Stimulated activated CD4-positive, alpha-beta T cell treated with anti-CD3 and anti-CD28 coated beads, Interleukin-1b, Interleukin-23, amount 100 ng/mL, for 1 hour (primary cell): ENCODE measurements at regions not wholly inside any gene's neighbourhood (a gene's known extent, or its start where the extent isn't known, plus 50 kb on each side); places are given as distances from the start of the nearest gene placed in this dataset.

Experiments
- DNase-seq, 2 donors: peaks; one replicate each; pipeline ENCODE4 v3.0.0-alpha.2; 2020; ENCODE audit warnings: low read depth in 2 of 2

DNA sequence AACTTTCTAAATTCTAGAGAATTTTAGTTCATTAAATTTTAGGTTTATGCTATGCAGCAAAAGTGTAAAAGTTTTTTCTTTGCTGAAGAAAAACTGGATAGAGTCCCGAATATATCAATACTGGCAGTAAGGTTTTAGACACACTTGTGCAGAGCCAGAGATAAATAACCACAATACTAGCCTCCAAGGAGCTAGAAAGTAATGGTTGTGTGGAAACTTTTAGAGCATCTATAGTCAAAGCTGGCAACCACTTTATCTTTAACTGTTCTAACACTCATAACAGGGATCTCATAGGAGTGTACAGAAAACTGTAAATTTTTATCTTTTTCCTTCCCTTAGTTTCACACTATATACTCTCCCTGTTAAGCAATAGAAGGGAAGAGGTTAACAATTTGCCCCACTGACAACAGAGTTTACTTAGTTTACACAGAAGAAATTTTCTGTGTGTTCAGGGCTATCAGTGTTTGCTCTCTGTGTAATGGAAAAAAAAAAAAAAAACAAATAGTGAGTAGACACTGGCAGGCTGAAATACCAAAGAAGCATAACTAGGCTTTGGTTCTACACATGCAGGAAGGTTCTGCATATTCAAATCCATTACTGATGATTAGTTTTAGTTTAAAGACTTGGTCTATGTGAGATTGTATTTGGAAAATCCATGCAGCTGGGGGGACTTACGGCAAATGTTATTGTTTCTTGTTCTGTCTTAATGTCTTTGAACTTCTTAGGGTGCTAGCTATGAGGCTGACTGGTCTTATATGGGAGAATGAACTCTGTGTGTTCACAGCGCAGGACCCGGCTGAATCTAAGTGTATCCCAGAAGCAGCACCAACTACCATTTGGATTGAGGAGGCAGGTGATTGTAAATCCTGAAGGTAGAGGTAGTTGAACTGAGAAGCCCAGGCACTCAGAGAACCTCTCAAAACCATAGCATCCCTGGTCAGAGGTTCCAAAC is 187.6 kb downstream of the PCSK1 start:
- DNase-seq, result no peak

DNA sequence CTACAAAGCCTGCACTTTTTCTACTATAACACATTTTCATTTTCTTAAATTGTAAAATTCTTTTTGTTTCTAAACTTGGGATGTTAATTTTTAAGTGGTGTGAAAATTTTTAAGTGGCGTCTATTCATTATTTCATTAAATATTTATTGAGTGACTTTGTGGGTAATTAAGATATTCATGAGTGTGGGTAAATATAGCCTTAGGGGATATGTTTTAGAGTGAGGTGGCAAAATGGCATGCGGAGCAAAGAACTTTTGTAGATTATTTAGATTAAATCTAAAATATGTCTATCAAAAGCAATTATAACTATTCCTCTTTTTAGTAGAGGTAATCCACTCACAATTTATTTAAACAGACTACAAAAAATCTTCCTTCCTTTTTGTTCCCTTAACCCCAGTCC is 188.4 kb downstream of the PCSK1 start:
- DNase-seq, result no peak

DNA sequence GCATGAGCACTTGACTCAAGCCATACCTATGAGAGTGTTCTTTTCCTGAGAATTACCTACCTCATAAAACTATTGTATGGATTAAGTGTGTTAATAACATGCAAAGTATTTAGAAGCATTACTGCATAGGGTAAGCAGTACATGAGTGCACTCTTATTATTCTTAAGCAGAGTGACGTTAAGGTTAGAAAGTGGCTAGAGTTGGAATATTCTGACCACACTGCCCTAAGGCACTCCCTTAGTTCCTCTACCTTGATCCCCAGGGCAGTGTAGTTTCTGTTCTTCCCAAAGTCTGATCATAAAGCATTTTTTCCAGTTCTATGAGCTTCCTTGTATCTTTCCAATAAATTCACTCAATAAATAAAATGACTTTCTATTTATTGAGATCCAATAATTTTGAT is 189.2 kb downstream of the PCSK1 start:
- no peak for DNase-seq

DNA sequence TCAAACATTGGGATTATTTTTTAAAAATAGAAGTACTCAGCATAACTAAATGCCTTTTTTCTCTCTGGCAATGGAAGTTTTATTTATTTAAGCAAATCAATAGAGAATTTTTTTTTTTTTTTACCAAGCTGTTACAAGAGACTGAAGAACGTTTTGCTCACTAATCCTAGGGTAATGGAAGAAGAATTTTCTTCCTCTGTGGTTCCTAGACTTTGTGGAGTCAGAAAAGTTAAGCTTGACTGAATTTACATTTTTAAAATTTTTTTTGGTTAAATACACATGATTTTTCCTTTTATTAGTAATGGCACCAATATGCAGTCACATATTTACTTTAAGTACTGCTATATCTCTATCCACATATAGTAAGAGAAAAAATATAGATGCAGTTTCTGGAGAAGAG is 189.8 kb downstream of the PCSK1 start:
- DNase-seq, result no peak

DNA sequence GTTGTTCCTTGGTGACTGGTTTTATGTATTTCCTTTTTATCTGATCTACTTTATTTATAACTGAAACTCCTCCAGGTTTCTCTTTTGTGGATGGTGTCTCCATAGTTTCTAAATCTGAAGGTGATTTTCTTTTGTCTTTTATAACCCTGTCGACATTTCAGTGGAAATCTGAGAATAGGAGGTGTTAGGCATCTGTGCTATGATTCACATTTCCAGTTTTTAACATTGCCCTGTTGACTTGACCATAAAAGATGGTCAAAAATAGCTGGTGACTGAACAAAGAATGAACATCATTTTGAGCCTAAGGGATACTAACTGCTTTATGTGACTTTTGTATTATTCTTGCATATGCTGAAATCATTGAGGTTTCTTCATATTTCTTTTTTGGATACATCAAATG is 190.5 kb downstream of the PCSK1 start:
- no peak for DNase-seq

DNA sequence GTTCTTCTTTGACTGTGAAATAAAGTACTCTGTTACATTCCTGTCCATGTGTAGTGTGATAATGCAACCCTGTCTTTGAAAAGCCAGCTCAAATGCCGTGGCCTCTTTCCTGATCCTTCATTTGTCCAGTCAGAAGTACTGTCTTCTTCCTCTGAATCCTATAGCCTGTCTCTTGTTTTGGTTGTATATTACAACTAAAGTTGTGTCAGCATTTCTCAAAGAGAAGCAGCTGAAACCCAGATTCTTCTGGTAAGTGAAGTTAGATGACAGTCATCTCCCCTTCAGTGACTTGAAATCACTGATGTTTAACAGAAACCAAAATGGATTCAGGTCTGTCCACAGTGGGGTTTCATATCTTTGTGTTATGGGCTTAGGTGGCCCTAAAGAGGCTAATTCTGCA is 196.2 kb downstream of the PCSK1 start:
- no peak for DNase-seq

DNA sequence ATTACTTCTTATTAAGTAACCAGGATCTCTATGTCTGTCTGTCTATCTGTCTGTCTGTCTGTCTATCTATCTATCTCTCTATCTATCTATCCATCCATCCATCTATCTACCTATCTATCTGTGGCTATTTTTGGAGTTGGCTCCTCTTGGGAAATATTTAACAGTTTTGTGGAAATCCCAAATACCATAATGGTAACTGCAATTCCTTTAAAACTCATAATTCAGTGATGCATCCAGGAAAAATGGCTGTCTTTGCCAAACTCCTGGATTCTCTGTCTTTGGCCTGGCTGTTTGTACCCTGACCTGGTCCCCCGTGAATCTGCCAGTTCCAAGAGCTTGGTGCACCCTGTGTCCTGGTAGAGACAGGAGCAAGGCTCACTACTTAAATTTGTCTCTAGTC is 197.0 kb downstream of the PCSK1 start:
- DNase-seq, result no peak

DNA sequence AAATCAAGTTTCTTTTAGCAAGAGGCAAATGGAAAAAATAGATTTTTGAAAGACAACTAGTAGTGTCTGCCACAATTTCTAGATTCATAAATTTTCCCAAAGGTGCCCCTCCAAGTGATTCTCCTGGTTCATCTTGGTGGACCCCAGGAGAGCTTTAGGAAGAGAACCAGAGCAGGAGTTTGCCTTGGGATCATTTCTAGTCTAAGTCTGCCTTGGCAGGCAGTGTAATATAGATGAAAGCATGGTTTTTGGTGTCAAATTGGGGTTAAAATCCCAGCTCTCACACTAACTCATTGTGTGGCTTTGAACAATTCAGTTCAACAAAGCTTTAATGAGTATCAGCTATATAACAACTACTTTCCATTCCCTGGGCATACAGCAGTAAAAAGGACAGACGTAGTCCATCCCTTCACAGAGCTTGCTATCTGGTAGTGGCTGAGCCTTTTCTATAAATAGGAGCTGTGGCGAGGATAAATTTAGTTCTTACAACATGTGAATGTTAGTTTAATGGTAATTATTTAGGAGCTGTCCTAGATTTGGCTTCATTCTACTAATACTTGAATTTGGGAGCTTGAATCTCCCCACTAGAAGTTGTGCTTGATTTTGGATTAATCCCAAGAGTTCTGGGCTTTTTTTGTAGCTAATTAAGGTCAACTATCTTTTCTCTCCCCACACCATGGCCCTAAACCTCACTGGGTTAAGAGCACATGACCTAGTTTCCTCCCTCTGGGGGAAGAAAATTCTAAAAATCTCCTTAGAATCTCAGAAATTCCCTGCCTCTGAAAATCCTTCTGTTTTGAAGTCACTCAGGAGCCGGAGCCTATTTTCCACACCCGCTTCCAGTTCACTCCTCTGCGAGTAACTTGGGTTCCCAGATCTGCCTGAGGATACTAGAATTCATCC is 197.8 kb downstream of the PCSK1 start:
- no peak for DNase-seq

DNA sequence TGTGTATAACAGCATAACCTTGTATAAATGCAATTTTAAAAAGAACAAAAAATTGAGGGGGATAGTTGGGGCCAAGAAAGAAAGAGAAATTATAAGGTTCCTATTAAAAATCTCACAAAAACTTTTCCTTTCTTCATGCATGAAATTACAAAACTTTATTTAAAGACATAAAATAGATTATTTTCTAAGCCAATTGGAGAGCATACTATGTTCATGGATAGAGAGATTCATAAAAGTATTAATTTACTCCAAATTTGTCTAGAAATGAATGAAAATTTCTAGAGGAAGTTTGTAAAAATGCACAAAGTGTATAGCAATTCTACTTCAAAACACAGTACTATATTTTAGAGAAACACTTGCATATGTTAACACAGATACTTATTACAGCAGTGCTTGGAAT is 200.4 kb downstream of the PCSK1 start:
- DNase-seq, result no peak

DNA sequence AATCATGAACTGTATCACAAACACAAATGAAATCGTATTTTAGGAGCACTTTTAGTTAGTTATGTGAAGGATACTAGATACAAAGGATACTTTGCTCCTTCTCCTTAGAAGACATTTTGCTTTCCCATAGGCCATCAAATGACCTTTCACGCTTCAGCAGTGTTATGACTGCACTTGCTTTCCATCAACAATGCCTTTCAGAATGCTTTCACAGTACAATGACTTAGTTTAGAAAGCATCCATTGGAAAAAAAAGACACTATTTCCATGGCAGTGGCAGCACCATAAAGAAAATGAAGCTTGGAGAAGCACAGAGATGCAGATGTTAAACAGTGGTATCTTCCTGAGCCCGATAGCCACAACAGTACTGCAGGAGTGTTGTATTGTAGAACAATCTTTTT is 203.9 kb downstream of the PCSK1 start:
- no peak for DNase-seq

DNA sequence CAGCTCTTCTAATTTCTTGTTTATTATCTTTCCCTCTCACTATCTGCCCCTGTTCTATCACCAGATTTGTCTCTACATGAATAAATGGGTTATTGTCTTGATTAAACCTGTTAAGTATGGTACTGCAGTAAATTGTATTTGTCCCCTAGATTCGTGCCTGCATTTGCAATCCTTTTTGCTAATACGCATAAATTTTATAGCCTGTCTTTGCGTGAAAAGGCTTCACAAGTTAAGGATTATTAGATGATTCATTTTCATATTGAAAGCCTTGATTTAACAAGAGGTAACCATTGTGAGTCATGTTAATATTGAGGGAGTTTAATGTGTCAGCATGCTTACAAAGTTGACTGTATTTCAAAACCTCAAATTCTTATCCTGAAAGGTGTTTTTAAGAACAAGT is 204.6 kb downstream of the PCSK1 start:
- no peak for DNase-seq

DNA sequence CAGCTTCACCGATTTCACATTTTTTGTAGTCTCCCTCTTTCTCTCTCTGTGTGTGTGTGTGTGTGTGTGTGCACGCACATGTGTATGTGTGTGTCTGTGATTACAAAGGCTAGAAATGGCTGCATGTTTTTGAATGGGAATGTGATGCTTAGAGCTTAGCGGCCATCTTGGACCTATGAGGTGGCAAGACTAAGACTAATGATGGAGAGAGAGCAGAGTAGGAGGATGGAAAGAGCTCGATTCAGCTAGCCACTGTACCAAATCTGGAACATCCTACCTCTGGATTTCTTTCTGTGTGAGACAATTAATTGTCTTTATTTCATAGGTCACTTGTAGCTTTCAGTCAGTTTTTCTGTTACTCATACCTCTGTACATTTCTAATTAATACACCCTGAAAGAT is 205.1 kb downstream of the PCSK1 start:
- no peak for DNase-seq

DNA sequence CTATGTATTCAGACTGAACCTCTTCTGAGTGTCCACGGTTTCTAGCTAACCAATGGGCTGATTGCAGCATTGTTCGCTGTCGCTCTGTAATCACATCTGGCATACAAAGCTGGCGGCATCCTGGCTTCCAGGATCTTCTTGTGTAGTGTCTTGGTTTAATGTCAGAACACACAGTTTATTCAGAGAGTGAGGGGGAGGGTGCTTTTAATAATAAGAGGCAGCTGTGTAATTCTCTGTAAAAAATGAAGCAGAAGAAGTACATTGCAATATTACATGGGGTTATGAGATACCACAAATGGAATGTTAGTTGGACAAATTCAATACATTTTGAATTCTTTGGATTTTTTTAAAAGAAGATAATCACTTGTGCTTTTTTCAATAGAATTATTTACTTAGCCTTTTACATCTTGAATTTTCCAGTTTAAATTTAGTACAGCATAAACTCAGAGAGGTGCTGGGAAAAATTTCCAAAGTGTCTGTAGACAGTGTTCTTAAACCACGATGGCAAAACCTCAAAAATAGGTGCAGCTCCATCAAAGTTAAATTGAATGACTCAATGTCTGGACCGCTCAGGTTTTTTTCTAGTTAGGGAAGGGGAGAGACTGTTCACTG is 206.0 kb downstream of the PCSK1 start:
- DNase-seq, result no peak

DNA sequence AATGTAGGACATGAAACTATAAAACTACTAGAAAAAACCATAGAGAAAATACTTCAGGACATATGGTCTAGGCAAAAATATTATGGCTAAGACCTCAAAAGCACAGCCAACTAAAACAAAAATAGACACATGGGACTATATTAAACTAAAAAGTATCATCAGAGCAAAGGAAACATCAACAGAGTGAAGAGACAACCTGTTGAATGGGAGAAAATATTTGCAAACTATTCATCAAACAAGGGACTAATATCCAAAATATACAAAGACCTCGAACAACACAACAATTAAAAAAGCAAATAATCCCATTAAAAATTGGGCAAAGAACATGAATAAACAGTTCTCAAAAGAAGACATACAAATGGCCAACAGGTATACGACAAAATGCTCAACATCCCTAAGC is 210.9 kb downstream of the PCSK1 start:
- no peak for DNase-seq

DNA sequence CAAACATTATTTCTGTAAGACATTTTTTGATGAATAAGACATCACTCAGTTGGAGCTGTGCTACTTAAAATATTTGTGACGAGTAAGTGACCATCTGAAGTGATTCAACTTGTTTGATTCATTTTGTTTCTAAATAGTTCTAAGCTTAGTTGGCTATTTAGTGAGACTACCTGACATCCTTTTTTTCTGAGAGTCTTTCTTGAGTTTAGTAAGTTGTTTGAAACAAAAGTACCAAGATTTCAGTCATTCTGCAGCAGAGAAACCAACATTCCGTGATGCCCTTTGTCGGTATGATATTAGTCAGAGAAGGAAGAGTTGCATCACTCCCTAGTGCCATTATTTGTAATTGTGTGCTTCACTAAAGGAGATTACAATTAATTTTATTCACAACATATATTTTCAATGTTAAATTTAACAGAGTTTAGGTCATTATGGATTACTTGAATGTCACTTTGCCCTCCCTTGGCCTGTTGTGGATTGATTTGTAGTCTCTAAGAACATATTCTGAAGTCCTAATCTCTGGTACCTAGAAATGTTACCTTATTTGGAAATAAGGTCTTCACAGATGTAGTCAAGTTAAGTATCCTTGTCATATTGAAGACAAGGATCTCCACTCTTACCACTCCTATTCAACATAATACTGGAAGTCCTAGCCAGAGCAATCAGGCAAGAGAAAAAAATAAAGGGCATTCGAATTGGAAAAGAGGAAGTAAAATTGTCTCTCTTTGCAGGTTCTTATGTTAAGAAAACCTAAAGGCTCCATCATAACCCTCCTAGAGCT is 212.2 kb downstream of the PCSK1 start:
- no peak for DNase-seq

DNA sequence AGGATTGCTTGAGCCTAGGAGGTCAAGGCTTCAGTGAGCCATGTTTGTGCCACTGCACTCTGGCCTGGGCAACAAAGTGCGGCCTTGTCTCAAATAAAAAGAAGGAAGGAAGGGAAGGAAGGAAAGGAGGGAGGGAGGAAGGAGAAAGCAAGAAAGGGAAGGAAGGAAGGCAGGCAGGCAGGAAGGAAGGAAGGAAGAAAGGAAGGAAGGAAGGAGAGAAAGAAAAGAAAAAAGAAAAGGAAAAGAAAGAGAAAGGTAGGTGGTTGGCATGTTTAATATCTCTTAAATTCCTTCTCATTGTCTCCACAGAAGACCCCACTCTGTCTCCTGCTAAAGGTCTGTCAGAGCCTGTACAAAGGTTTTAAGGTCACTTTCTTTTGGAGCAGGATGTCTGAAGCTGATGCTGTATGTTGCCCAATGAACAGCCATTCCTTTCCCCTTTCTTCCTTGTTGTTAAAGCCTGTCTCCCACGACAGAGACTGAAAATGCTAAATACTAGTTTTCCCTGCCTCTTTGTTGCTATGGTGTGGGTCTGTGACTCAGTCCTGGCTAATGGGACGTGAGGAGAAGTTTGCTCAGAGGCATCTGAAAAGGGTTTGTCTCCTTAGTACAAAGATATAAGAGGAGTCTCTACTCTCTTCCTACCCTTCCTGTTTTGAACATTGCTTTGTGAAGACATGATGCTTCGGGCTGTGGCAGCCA is 213.3 kb downstream of the PCSK1 start:
- no peak for DNase-seq

DNA sequence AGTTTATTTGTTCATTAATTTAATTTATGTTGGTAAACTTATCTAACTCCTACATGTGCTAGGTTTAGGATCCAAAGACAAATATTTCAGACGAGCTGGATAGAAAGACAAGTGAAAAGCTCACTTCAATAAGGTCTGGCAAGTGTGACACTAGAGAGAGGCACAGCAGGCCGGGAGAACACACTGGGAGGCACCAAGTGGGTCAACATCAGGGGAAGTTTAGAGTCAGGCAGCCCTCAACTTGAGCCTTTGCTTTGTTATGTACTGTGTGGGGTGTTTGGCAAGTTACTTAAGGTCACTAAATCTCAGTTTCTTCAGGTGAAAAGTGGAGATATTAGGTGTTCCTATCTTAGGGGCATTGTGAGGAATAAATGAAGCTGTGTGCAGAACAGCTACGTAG is 214.4 kb downstream of the PCSK1 start:
- DNase-seq, result no peak

DNA sequence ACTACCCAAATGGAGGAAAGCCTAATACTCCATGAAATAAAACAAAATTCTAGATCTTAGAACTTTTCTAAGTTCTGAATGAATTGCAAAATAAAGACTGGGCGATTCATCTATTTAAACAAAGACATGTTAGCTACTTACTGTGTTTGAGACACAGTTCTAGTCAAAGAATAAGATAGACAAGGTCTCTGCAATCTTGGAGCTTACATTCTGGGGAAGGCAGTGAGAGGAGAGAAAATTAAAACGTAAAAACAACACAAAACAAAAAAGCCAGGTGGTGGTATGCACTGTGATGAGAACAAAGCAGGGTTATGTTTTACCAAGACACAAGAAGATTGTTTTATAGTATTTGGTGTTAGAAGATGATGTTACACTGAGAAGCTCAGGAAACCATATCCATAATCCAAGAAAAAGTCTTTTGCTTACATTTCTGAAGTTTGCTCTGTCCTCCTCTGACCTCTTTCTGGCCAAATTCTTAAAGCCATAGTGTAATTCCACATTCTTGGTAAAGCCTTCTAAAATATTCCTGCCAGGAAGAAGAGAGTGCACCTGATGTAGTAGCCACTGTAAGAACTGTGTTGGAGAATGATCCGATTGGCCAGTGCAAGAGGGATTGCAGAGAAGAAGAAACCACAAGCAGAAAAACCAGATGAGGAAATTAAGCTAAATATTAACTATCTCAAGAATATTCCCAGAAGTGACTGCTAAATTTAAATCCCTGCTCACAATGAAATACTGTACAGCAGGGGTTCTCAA is 218.4 kb downstream of the PCSK1 start:
- DNase-seq, result no peak

DNA sequence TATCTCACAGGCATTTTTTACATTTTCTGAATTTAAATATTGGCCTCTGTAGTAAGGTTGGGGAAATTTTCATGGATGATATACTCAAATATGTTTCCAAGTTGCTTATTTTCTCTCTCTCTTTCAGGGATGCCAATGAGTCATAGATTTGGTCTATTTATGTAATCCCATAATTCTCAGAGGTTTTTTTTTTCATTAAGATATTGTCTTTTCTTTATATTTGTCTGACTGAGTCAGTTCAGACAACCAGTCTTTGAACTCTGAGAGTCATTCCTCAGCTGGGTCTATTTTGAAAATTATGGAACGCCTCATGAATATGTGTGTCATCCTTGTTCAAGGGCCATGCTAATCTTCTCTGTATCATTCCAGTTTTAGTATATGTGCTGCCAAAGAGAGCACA is 223.2 kb downstream of the PCSK1 start:
- no peak for DNase-seq

DNA sequence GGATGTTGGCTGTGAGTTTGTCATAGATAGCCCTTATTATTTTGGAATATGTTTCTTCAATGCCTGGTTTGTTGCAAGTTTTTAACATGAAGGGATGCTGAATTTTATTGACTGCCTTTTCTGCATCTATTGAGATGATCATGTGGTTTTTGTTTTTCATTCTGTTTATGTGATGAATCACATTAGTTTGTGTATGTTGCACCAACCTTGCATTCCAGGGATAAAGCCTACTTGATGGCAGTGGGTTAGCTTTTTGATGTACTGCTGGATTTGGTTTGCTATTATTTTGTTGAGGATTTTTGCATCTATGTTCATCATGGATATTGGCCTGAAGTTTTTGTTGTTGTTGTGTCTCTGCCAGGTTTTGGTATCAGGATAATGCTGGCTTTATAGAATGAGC is 225.6 kb downstream of the PCSK1 start:
- DNase-seq, result no peak
